GM12878 (cell line): ENCODE measurements at regions not wholly inside any gene's neighbourhood (a gene's known extent, or its start where the extent isn't known, plus 50 kb on each side); places are given as distances from the start of the nearest gene placed in this dataset.

Source experiments
- BCL11A ChIP-seq: IDR thresholded peaks from 2 replicates; pipeline ENCODE4 v1.6.1; 2011; ENCODE audit warnings: low read depth, low read length
- CEBPB ChIP-seq, 2 experiments: fragments of 150-350 bp in 1 of 2; IDR thresholded peaks; 2 replicates each; pipeline ENCODE4 v1.6.1; 2012 to 2014; ENCODE audit warnings: low read depth in 2 of 2, low read length in 2 of 2, borderline replicate concordance in 1 of 2, inconsistent platforms in 1 of 2
- CHD1 ChIP-seq: IDR thresholded peaks from 2 replicates; pipeline ENCODE4 v1.6.1; 2012; ENCODE audit warnings: low read depth, low read length, improper control_type of control experiment
- CHD2 ChIP-seq: IDR thresholded peaks from 2 replicates; pipeline ENCODE4 v1.6.1; 2011; ENCODE audit warnings: low read depth, low read length, improper control_type of control experiment, borderline replicate concordance
- EGR1 ChIP-seq, 2 experiments: IDR thresholded peaks; 1 replicate in 1 of 2; 2 replicates in 1 of 2; pipeline ENCODE4 v1.6.1; 2011 to 2012; ENCODE audit warnings: low read depth in 2 of 2, low read length in 2 of 2, borderline replicate concordance in 1 of 2, mild to moderate bottlenecking in 1 of 2, moderate library complexity in 1 of 2
- ETV6 ChIP-seq, 2 experiments: fragments of 450-650 bp in 1 of 2; IDR thresholded peaks in 1 of 2; conservative IDR thresholded peaks in 1 of 2; 2 replicates each; pipeline ENCODE4 v1.6.1; 2014; ENCODE audit warnings: antibody characterized with exemption in 1 of 2, borderline replicate concordance in 1 of 2, low read depth in 1 of 2, mild to moderate bottlenecking in 1 of 2, moderate library complexity in 1 of 2
- JUND ChIP-seq: IDR thresholded peaks from 2 replicates; pipeline ENCODE4 v1.6.1; 2012; ENCODE audit warnings: low read depth, mild to moderate bottlenecking, low read length, improper control_type of control experiment, moderate library complexity
- MEF2A ChIP-seq: IDR thresholded peaks from 2 replicates; pipeline ENCODE4 v1.6.1; 2011; ENCODE audit warnings: low read depth, mild to moderate bottlenecking, low read length, moderate library complexity; ENCODE audit not compliant: insufficient read depth
- MEF2B ChIP-seq: fragments of 450-650 bp; IDR thresholded peaks from 2 replicates; pipeline ENCODE4 v1.6.1; 2018; ENCODE audit warnings: mild to moderate bottlenecking, moderate library complexity; ENCODE audit not compliant: partially characterized antibody, poor library complexity, severe bottlenecking
- POLR2AphosphoS5 ChIP-seq: IDR thresholded peaks from 2 replicates; pipeline ENCODE4 v1.6.1; 2011; ENCODE audit warnings: mild to moderate bottlenecking, low read length, inconsistent platforms
- RAD21 ChIP-seq: IDR thresholded peaks from 2 replicates; pipeline ENCODE4 v1.6.1; 2011; ENCODE audit warnings: mild to moderate bottlenecking, low read depth, low read length, moderate library complexity; ENCODE audit not compliant: insufficient read depth
- RBBP5 ChIP-seq: fragments of 200-600 bp; sonication (generic); conservative IDR thresholded peaks from 2 replicates; pipeline ENCODE4 v1.6.1; 2016
- TAF1 ChIP-seq: IDR thresholded peaks from 2 replicates; pipeline ENCODE4 v1.6.1; 2011; ENCODE audit warnings: mild to moderate bottlenecking, low read depth, low read length, borderline replicate concordance
- TBL1XR1 ChIP-seq: IDR thresholded peaks from 2 replicates; pipeline ENCODE4 v1.6.1; 2012; ENCODE audit warnings: low read depth, low read length, improper control_type of control experiment
- TCF12 ChIP-seq: IDR thresholded peaks from 2 replicates; pipeline ENCODE4 v1.6.1; 2011; ENCODE audit warnings: low read depth, mild to moderate bottlenecking, low read length
- ZNF384 ChIP-seq: IDR thresholded peaks from 2 replicates; pipeline ENCODE4 v1.6.1; 2012; ENCODE audit warnings: low read depth, mild to moderate bottlenecking, low read length, improper control_type of control experiment, borderline replicate concordance
- TF ChIP-seq, protein P1 (sequence below): IDR thresholded peaks from 2 replicates; pipeline ENCODE4 v1.6.1; 2011; ENCODE audit warnings: borderline replicate concordance, low read depth, mild to moderate bottlenecking, moderate library complexity, low read length; ENCODE audit not compliant: insufficient read depth, poor library complexity, severe bottlenecking
- TF ChIP-seq, protein P2 (sequence below): fragments of 450-650 bp; IDR thresholded peaks from 2 replicates; pipeline ENCODE4 v1.6.1; 2017; ENCODE audit warnings: mild to moderate bottlenecking, moderate library complexity
- TF ChIP-seq, protein P3 (sequence below): fragments of 450-650 bp; IDR thresholded peaks from 2 replicates; pipeline ENCODE4 v1.6.1; 2018; ENCODE audit warnings: mild to moderate bottlenecking, low read depth, moderate library complexity; ENCODE audit not compliant: partially characterized antibody
- TF ChIP-seq, protein P4 (sequence below): IDR thresholded peaks from 2 replicates; pipeline ENCODE4 v1.6.1; 2012; ENCODE audit warnings: low read depth, low read length, improper control_type of control experiment

DNA sequence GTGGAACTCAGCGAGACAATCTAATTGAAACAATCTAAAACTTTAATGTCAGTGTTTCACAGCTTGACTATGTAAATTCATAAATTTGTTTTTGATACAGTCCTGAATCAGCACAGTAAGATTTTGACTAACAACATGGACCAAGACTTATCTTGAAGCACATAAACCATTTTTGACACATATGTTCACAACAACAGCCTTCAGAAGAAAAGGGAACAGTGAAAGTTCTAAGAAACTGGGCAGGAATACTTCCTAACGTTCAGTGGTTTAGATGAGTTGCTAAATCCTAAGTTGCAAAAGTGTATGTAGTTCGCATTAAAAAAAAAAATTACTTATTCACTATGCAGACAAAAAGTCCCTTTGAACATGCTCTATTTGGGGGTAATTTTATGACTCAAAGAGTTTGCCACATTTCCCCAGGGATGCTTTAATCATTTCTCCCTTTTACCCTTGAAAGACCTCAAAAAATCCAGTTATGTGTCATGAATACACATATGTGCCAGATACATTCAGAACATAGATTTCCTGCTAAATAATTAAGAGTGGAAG is 120.2 kb downstream of the MRPL39 start (continued):
- TF ChIP-seq, protein P1, sequence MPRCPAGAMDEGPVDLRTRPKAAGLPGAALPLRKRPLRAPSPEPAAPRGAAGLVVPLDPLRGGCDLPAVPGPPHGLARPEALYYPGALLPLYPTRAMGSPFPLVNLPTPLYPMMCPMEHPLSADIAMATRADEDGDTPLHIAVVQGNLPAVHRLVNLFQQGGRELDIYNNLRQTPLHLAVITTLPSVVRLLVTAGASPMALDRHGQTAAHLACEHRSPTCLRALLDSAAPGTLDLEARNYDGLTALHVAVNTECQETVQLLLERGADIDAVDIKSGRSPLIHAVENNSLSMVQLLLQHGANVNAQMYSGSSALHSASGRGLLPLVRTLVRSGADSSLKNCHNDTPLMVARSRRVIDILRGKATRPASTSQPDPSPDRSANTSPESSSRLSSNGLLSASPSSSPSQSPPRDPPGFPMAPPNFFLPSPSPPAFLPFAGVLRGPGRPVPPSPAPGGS, result peak; percentile 99
- TF ChIP-seq CEBPB (IDR thresholded peaks at IDR 0.05; ENCODE audit: borderline replicate concordance in 1 of 2, low read depth in 2 of 2, low read length in 2 of 2), result peak in 1 of 2 experiments; percentile 98; a peak in 2 of 4 replicates
- no peak for TF ChIP-seq EGR1 (IDR thresholded peaks at IDR 0.05; ENCODE audit: borderline replicate concordance in 1 of 2, low read depth in 2 of 2, low read length in 2 of 2)
- TF ChIP-seq TBL1XR1, result peak; percentile 87; the same call in 1 of the 2 replicates
- TF ChIP-seq BCL11A, result peak; percentile 100
- TF ChIP-seq, protein P2, sequence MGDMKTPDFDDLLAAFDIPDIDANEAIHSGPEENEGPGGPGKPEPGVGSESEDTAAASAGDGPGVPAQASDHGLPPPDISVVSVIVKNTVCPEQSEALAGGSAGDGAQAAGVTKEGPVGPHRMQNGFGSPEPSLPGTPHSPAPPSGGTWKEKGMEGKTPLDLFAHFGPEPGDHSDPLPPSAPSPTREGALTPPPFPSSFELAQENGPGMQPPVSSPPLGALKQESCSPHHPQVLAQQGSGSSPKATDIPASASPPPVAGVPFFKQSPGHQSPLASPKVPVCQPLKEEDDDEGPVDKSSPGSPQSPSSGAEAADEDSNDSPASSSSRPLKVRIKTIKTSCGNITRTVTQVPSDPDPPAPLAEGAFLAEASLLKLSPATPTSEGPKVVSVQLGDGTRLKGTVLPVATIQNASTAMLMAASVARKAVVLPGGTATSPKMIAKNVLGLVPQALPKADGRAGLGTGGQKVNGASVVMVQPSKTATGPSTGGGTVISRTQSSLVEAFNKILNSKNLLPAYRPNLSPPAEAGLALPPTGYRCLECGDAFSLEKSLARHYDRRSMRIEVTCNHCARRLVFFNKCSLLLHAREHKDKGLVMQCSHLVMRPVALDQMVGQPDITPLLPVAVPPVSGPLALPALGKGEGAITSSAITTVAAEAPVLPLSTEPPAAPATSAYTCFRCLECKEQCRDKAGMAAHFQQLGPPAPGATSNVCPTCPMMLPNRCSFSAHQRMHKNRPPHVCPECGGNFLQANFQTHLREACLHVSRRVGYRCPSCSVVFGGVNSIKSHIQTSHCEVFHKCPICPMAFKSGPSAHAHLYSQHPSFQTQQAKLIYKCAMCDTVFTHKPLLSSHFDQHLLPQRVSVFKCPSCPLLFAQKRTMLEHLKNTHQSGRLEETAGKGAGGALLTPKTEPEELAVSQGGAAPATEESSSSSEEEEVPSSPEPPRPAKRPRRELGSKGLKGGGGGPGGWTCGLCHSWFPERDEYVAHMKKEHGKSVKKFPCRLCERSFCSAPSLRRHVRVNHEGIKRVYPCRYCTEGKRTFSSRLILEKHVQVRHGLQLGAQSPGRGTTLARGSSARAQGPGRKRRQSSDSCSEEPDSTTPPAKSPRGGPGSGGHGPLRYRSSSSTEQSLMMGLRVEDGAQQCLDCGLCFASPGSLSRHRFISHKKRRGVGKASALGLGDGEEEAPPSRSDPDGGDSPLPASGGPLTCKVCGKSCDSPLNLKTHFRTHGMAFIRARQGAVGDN, result 0 out of 2 replicates have a peak, but pooled peaks have one; percentile 55
- TF ChIP-seq, protein P3, sequence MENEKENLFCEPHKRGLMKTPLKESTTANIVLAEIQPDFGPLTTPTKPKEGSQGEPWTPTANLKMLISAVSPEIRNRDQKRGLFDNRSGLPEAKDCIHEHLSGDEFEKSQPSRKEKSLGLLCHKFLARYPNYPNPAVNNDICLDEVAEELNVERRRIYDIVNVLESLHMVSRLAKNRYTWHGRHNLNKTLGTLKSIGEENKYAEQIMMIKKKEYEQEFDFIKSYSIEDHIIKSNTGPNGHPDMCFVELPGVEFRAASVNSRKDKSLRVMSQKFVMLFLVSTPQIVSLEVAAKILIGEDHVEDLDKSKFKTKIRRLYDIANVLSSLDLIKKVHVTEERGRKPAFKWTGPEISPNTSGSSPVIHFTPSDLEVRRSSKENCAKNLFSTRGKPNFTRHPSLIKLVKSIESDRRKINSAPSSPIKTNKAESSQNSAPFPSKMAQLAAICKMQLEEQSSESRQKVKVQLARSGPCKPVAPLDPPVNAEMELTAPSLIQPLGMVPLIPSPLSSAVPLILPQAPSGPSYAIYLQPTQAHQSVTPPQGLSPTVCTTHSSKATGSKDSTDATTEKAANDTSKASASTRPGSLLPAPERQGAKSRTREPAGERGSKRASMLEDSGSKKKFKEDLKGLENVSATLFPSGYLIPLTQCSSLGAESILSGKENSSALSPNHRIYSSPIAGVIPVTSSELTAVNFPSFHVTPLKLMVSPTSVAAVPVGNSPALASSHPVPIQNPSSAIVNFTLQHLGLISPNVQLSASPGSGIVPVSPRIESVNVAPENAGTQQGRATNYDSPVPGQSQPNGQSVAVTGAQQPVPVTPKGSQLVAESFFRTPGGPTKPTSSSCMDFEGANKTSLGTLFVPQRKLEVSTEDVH, result no peak
- no peak for TF ChIP-seq CHD1
- peak; percentile 76 for TF ChIP-seq TCF12
- TF ChIP-seq, protein P4, sequence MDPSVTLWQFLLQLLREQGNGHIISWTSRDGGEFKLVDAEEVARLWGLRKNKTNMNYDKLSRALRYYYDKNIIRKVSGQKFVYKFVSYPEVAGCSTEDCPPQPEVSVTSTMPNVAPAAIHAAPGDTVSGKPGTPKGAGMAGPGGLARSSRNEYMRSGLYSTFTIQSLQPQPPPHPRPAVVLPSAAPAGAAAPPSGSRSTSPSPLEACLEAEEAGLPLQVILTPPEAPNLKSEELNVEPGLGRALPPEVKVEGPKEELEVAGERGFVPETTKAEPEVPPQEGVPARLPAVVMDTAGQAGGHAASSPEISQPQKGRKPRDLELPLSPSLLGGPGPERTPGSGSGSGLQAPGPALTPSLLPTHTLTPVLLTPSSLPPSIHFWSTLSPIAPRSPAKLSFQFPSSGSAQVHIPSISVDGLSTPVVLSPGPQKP, result no peak
- TF ChIP-seq MEF2B, result peak; percentile 100
- TF ChIP-seq RAD21, result peak; percentile 37; the same call in 1 of the 2 replicates
- TF ChIP-seq JUND, result peak; percentile 88; the same call in 1 of the 2 replicates
- TF ChIP-seq TAF1, result 0 out of 2 replicates have a peak, but pooled peaks have one; percentile 16
- peak in 1 of 2 experiments; percentile 89; a peak in 2 of 4 replicates for TF ChIP-seq ETV6 (conservative IDR thresholded peaks at IDR 0.05 in 1 of 2, IDR thresholded peaks at IDR 0.05 in 1 of 2; ENCODE audit: borderline replicate concordance in 1 of 2, low read depth in 1 of 2)
- TF ChIP-seq MEF2A, result peak; percentile 93
- peak; percentile 29; the same call in 1 of the 2 replicates for TF ChIP-seq POLR2AphosphoS5
- TF ChIP-seq CHD2, result peak; percentile 72; the same call in 1 of the 2 replicates
- peak; percentile 71; the same call in 1 of the 2 replicates for TF ChIP-seq ZNF384
- TF ChIP-seq RBBP5, result no peak
